ENCODE measurements at regions not wholly inside any gene's neighbourhood (a gene's known extent, or its start where the extent isn't known, plus 50 kb on each side); places are given as distances from the start of the nearest gene placed in this dataset.
A peak's percentile ranks its signal among the peaks of the same experiment; 100 is the strongest.

DNA sequence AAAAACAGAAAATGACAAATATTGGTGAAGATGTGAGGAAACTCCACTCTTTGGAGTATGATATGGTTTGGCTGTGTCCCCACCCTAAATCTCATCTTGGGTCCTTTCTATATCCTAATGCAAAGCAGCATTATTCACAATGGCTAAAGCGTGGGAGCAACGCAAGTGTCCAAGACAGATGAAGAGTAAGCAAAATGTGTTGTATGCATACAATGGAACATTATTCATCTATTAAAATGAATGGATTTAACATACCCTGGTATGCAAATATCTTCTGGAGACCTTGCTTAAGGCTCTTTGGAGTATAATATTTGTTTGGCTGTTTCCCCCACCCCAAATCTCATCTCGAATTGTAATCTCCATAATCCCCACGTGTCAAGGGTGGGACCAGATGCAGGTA, 839.8 kb upstream of the POM121L12 start:
- no peaks in the 10 kb centered on the region for H3K36me3 ChIP-seq
- TF ChIP-seq, protein P1, sequence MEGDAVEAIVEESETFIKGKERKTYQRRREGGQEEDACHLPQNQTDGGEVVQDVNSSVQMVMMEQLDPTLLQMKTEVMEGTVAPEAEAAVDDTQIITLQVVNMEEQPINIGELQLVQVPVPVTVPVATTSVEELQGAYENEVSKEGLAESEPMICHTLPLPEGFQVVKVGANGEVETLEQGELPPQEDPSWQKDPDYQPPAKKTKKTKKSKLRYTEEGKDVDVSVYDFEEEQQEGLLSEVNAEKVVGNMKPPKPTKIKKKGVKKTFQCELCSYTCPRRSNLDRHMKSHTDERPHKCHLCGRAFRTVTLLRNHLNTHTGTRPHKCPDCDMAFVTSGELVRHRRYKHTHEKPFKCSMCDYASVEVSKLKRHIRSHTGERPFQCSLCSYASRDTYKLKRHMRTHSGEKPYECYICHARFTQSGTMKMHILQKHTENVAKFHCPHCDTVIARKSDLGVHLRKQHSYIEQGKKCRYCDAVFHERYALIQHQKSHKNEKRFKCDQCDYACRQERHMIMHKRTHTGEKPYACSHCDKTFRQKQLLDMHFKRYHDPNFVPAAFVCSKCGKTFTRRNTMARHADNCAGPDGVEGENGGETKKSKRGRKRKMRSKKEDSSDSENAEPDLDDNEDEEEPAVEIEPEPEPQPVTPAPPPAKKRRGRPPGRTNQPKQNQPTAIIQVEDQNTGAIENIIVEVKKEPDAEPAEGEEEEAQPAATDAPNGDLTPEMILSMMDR (IDR thresholded peaks at IDR 0.05; ENCODE audit: low read depth, low read length): no peak
- H3K9me3 ChIP-seq (ENCODE audit: severe bottlenecking): no peaks in the 10 kb centered on the region
- no peak for DNase-seq
- H3K4me3 ChIP-seq (ENCODE audit: low read depth, low read length): no peak overlapping the region
- no peaks in the 10 kb centered on the region for H3K27me3 ChIP-seq (ENCODE audit: insufficient read depth, low read depth, severe bottlenecking)
- no peak overlapping the region for H3K27ac ChIP-seq

DNA sequence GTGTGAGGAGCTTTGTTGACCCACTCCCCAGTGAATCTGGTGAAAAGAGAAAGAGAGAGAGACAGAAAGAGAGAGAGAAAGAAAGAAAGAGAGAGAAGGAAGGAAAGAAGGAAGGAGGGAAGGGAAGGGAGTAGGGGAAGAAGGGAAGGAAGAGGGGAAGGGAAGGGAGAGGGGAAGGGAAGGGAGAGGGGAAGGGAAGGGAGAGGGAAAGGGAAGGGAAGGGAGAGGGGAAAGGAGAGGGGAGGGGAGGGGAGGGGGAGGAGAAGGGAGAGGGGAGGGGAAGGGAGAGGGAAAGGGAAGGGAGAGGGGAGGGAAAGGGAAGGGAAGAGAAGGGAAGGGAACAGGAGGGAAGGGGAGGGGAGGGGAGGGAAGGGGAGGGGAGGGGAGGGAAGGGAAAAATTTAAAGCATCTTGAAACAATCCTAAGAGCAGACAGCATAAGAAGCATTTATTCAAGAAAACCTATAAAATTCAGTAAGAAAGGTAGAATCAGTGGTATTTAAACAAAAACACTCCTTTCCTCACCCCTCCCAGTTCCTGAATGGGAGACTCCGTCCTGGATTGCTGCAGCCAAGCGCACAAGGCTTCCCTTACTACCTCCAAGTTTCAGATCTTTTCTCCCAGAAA, 846.2 kb upstream of the POM121L12 start:
- Histone ChIP-seq H3K27me3 (ENCODE audit: insufficient read depth, low read depth, severe bottlenecking) (no peaks in the 10 kb centered on the region), H3K4me3 (ENCODE audit: low read depth, low read length) (no peak overlapping the region), H3K27ac (no peak overlapping the region), H3K9me3 (ENCODE audit: severe bottlenecking) (no peaks in the 10 kb centered on the region), H3K36me3 (no peaks in the 10 kb centered on the region)
- no peak for DNase-seq
- TF ChIP-seq, protein P1 (IDR thresholded peaks at IDR 0.05; ENCODE audit: low read depth, low read length): no peak

DNA sequence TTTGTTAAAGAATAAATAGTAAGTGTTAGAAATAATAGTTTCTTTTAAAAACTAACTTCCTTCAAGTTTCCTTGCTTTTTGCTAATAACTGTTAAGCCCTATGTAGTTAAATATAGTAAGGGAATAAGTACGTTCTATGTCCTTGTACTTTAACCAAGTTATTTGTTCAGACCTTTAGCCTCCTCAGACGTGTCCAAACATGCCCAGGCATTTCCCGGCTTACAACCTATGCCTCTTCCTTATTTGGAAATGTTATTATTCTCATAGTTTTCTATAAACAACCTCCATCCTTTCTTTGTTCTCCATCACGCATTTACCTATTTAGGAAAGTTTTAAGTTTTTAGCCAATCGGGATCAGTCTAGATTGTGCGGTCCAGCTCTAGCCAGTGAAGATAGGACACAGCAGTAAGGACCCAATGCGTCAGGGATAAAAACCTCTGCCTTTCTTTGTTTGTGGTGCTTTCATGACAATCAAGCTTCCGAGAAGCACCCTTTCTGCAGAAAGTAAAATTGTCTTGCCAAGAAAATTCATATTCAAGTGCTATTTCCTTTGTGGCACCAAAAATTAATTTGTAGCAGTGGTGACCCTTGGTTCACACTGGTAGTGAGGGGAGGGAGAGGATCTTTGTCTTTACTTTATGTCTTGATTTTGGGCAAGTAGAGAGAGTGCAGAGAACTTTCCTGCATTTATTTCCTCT, 851.3 kb upstream of the POM121L12 start:
- Histone ChIP-seq H3K27ac (no peak overlapping the region), H3K9me3 (ENCODE audit: severe bottlenecking) (peaks cover 3% of the 10 kb centered on the region), H3K4me3 (ENCODE audit: low read depth, low read length) (no peak overlapping the region), H3K36me3 (no peaks in the 10 kb centered on the region), H3K27me3 (ENCODE audit: insufficient read depth, low read depth, severe bottlenecking) (no peaks in the 10 kb centered on the region)
- TF ChIP-seq, protein P1 (IDR thresholded peaks at IDR 0.05; ENCODE audit: low read depth, low read length): no peak
- no peak for DNase-seq

DNA sequence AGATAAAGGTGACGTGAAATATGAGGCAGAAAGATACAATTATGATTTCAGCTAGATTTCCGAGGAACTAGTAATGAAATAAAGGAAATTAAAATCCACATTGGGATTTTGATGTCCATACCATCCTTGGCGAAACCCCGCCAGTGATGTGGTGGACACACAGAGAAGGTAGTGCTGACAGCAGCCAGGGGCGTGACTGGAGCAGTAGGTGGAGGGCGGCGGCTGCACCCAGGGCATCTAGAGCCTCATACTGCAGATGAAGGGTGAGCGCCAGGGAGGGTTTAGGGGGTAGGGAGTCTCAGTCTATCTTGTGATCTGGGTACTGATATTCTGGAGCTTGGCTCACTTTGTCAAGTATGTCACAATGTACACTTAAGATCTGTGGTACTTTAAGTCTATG, 855.5 kb upstream of the POM121L12 start:
- Histone ChIP-seq H3K27me3 (ENCODE audit: insufficient read depth, low read depth, severe bottlenecking) (no peaks in the 10 kb centered on the region), H3K9me3 (ENCODE audit: severe bottlenecking) (peaks cover 3% of the 10 kb centered on the region), H3K36me3 (no peaks in the 10 kb centered on the region), H3K27ac (no peak overlapping the region), H3K4me3 (ENCODE audit: low read depth, low read length) (no peak overlapping the region)
- TF ChIP-seq, protein P1 (IDR thresholded peaks at IDR 0.05; ENCODE audit: low read depth, low read length): no peak
- DNase-seq: no peak

DNA sequence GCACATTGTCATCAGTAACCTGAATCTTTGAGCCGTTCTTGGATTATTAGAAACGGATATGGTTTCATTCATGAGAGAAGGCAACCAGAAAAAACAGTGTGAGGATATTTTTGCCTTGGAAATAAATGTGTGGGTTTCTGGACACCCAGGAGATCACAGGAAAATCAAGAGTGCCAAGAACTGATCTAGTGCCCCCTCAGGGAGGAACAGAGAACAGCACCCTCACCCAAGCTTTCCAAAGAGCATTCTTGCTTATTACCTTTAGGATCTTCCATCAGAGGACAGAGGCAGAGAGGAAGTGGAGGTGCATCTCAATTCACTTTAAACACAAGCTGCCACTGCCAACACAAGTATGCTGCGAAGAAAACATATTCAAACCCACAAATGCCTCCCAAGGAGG, 851.5 kb upstream of the COBL start:
- peak; percentile 20 for DNase-seq
- no peak overlapping the region for H3K4me3 ChIP-seq (ENCODE audit: low read depth, low read length)
- H3K27ac ChIP-seq: no peak overlapping the region
- H3K9me3 ChIP-seq (ENCODE audit: severe bottlenecking): no peaks in the 10 kb centered on the region
- no peaks in the 10 kb centered on the region for H3K36me3 ChIP-seq
- no peaks in the 10 kb centered on the region for H3K27me3 ChIP-seq (ENCODE audit: insufficient read depth, low read depth, severe bottlenecking)
- TF ChIP-seq, protein P1 (IDR thresholded peaks at IDR 0.05; ENCODE audit: low read depth, low read length): peak; percentile 59

All from WERI-Rb-1 (cell line).